ENCODE measurements at regions not wholly inside any gene's neighbourhood (a gene's known extent, or its start where the extent isn't known, plus 50 kb on each side); places are given as distances from the start of the nearest gene placed in this dataset.

GRCh38 chr16:6562986-6563385 lies 769.7 kb upstream of the RBFOX1 start:
- Histone ChIP-seq H3K4me3 (no peak overlapping the region), H3K9ac (ENCODE audit: low read depth in 2 of 2, low read length in 2 of 2) (no peak overlapping the region), H3K9me3 (no peaks in the 10 kb centered on the region), H3K36me3 (no peaks in the 10 kb centered on the region), H3K4me1 (no peaks in the 10 kb centered on the region), H3K27me3 (no peaks in the 10 kb centered on the region), H3K27ac (no peak overlapping the region)
- intact Hi-C loops (cut with DNase I) = no loop called here
- TF ChIP-seq CTCF (IDR thresholded peaks at IDR 0.05) = no peak
- no peak for DNase-seq

DNA sequence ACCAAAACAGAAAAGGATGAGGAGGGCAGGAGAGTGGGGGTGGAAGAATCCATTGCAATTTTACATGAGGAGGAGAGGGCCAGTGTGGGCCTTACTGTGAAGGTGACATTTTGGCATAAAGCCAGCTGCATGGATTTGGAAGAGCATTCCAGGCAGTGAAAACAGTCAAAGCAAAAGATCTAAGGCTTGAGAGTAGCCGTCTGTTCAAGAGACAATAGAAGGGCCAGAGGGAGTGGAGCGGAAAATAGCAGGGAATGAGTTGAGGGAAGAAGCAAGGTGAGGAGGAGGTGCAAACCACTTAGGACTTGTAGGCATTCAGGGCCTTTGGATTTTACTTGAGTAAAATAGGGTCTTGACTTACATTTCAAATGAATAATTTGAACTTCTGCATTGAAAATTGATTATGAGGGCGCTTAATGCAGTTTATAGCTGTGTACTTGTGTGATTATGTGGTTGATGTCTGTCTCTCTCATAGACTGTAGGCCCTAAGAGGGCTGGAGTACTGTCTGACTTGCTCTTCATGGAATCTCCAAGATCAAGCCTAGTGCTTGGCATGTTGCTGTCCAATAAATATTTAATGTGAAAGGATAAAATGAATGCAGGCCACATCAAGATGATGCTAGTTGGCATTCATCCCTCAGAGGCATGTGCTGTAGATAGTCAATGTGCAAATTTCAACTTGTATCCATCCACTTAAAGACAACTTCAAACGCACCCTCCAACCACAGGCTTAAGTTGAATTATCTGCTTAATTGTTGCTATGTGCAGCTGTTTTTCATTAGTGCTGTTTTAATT lies 772.1 kb upstream of the RBFOX1 start:
- DNase-seq = no peak
- no peaks in the 10 kb centered on the region for H3K4me1 ChIP-seq
- H3K27ac ChIP-seq = no peak overlapping the region
- H3K9me3 ChIP-seq = no peaks in the 10 kb centered on the region
- no peak for TF ChIP-seq CTCF (IDR thresholded peaks at IDR 0.05)
- H3K4me3 ChIP-seq = no peak overlapping the region
- intact Hi-C loops (cut with DNase I) = no loop called here
- no peaks in the 10 kb centered on the region for H3K36me3 ChIP-seq
- H3K9ac ChIP-seq (ENCODE audit: low read depth in 2 of 2, low read length in 2 of 2) = no peak overlapping the region
- H3K27me3 ChIP-seq = no peaks in the 10 kb centered on the region

- DNase-seq = no peak
- intact Hi-C loops (cut with DNase I) = no loop called here
- H3K4me1 ChIP-seq = no peaks in the 10 kb centered on the region
- H3K27ac ChIP-seq = no peak overlapping the region
- no peak for TF ChIP-seq CTCF (IDR thresholded peaks at IDR 0.05)
- H3K36me3 ChIP-seq = no peaks in the 10 kb centered on the region
- H3K27me3 ChIP-seq = no peaks in the 10 kb centered on the region
- H3K9ac ChIP-seq (ENCODE audit: low read depth in 2 of 2, low read length in 2 of 2) = no peak overlapping the region
- H3K4me3 ChIP-seq = no peak overlapping the region
- H3K9me3 ChIP-seq = no peaks in the 10 kb centered on the region
Observed at GRCh38 chr16:6558661-6559060, 774.0 kb upstream of the RBFOX1 start.

- TF ChIP-seq CTCF (IDR thresholded peaks at IDR 0.05) = no peak
Observed at GRCh38 chr16:6558126-6558525, 774.5 kb upstream of the RBFOX1 start.

DNA sequence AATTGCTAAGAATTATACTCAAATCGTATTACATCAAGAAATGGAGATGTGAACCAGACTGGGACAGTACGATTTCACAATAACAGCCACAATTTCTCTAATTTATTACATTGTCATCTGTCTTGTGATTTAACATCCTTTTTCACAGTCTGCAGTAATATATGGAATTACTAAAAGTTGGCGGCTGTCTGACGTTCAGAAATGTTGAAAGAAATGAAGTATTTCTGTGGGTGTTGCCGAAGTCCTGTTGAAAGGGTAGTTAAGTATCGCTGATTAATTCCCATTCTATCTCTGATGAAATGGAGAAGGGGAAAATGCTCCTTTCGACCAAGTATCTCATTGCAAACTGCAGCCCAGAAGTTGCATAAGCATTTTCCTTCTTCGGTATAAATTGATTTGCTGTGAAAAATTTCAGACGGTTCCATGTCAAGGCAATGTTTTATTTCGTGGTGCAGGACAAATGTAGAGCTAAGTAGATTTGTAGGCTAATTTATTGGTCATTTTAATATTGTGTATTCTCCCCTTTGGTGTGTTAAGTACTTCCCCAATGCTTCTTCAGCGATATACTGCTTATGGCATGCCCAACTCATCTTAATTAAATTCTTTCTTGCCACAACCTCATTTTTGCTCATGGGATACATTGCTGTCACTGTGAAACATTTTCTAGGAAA lies 775.2 kb upstream of the RBFOX1 start:
- H3K36me3 ChIP-seq = no peaks in the 10 kb centered on the region

More at GRCh38 chr16:6558126-6558525, 774.5 kb upstream of the RBFOX1 start:
- DNase-seq = no peak
- Histone ChIP-seq H3K27ac (no peak overlapping the region), H3K4me1 (no peaks in the 10 kb centered on the region), H3K4me3 (no peak overlapping the region), H3K9me3 (no peaks in the 10 kb centered on the region), H3K9ac (ENCODE audit: low read depth in 2 of 2, low read length in 2 of 2) (no peak overlapping the region), H3K36me3 (no peaks in the 10 kb centered on the region), H3K27me3 (no peaks in the 10 kb centered on the region)
- intact Hi-C loops (cut with DNase I) = no loop called here

More for the DNA sequence above, 775.2 kb upstream of the RBFOX1 start:
- Histone ChIP-seq H3K4me1 (no peaks in the 10 kb centered on the region), H3K9ac (ENCODE audit: low read depth in 2 of 2, low read length in 2 of 2) (no peak overlapping the region), H3K27ac (no peak overlapping the region), H3K9me3 (no peaks in the 10 kb centered on the region), H3K27me3 (no peaks in the 10 kb centered on the region), H3K4me3 (no peak overlapping the region)
- DNase-seq = no peak
- TF ChIP-seq CTCF (IDR thresholded peaks at IDR 0.05) = no peak
- intact Hi-C loops (cut with DNase I) = no loop called here

Data from colonic mucosa (tissue), 4 donors.